NCI-H748 treated with DMSO at 0.1 percent for 48 hours (cell line): ENCODE measurements at regions not wholly inside any gene's neighbourhood (a gene's known extent, or its start where the extent isn't known, plus 50 kb on each side); places are given as distances from the start of the nearest gene placed in this dataset.

Experiments
- DNase-seq: peaks from one replicate; lab custom pipeline; 2025; lab: John Stamatoyannopoulos, UW

- DNase-seq, result no peak
Measured at GRCh38 chr13:40456397-40456953, 210.0 kb downstream of the FOXO1 start.

- DNase-seq, result no peak
Measured at GRCh38 chr13:40456979-40457553, 209.4 kb downstream of the FOXO1 start.

GRCh38 chr13:40457929-40458719, 208.3 kb downstream of the FOXO1 start:
- no peak for DNase-seq

- no peak for DNase-seq
Measured at GRCh38 chr13:40458720-40458990, 207.8 kb downstream of the FOXO1 start.

GRCh38 chr13:40460116-40460515, 206.3 kb downstream of the FOXO1 start:
- DNase-seq, result no peak

GRCh38 chr13:40464337-40465014, 202.0 kb downstream of the FOXO1 start:
- DNase-seq, result peak; percentile 59

- DNase-seq, result no peak
Measured at GRCh38 chr13:40465015-40465390, 201.4 kb downstream of the FOXO1 start.

- DNase-seq, result no peak
Measured at GRCh38 chr13:40466272-40466671, 200.2 kb downstream of the FOXO1 start.

GRCh38 chr13:40468227-40468838, 198.1 kb downstream of the FOXO1 start:
- DNase-seq, result no peak

- no peak for DNase-seq
Measured at GRCh38 chr13:40469581-40470310, 196.7 kb downstream of the FOXO1 start.

- no peak for DNase-seq
Measured at GRCh38 chr13:40470660-40471059, 195.8 kb downstream of the FOXO1 start.

GRCh38 chr13:40471076-40471475, 195.4 kb downstream of the FOXO1 start:
- DNase-seq, result no peak

- DNase-seq, result no peak
Measured at GRCh38 chr13:40471911-40472310, 194.5 kb downstream of the FOXO1 start.

GRCh38 chr13:40472427-40473220, 193.8 kb downstream of the FOXO1 start:
- DNase-seq, result no peak

GRCh38 chr13:40475617-40476016, 190.8 kb downstream of the FOXO1 start:
- no peak for DNase-seq

GRCh38 chr13:40476175-40476958, 190.1 kb downstream of the FOXO1 start:
- DNase-seq, result no peak

- DNase-seq, result no peak
Measured at GRCh38 chr13:40477623-40478608, 188.5 kb downstream of the FOXO1 start.

GRCh38 chr13:40478775-40479174, 187.7 kb downstream of the FOXO1 start:
- DNase-seq, result no peak

GRCh38 chr13:40479196-40479845, 187.1 kb downstream of the FOXO1 start:
- no peak for DNase-seq
